CD14-positive monocyte (primary cell): ENCODE measurements at regions not wholly inside any gene's neighbourhood (a gene's known extent, or its start where the extent isn't known, plus 50 kb on each side); places are given as distances from the start of the nearest gene placed in this dataset.

ENCODE experiments used
- DNase-seq, 3 donors: peaks; one replicate each; pipeline ENCODE4 v3.0.0-alpha.2; 2011 to 2022
- H2AFZ ChIP-seq: 2 replicates; pipeline ENCODE4 v1.6.0; 2012; ENCODE audit warnings: mild to moderate bottlenecking, low read depth, low read length, inconsistent platforms; ENCODE audit not compliant: insufficient read depth, poor library complexity, severe bottlenecking
- H3K27ac ChIP-seq, 2 donors: 1 replicate in 1 of 2; 2 replicates in 1 of 2; pipeline ENCODE4 v1.5.1; 2012 to 2013; ENCODE audit warnings: low read length in 2 of 2, control low read depth in 1 of 2, inconsistent platforms in 1 of 2, low read depth in 1 of 2, mild to moderate bottlenecking in 1 of 2
- H3K27me3 ChIP-seq, 2 donors: one replicate each; pipeline versions ENCODE4 v1.6.0 to v1.6.1; 2011 to 2013; ENCODE audit warnings: low read length in 2 of 2; ENCODE audit not compliant: control insufficient read depth in 2 of 2, insufficient read depth in 2 of 2
- H3K36me3 ChIP-seq, 2 donors: replicated peaks in 1 of 2; 1 replicate in 1 of 2; 2 replicates in 1 of 2; pipeline versions ENCODE4 v1.5.1 to v1.6.1; 2012 to 2013; ENCODE audit warnings: low read length in 2 of 2, control low read depth in 1 of 2, inconsistent platforms in 1 of 2, mild to moderate bottlenecking in 1 of 2; ENCODE audit not compliant: insufficient read depth in 2 of 2, control insufficient read depth in 1 of 2
- H3K4me1 ChIP-seq, 2 donors: 1 replicate in 1 of 2; 2 replicates in 1 of 2; pipeline versions ENCODE4 v1.5.1 to v1.6.1; 2012 to 2013; ENCODE audit warnings: low read length in 2 of 2, control low read depth in 1 of 2, inconsistent platforms in 1 of 2, mild to moderate bottlenecking in 1 of 2, moderate library complexity in 1 of 2; ENCODE audit not compliant: insufficient read depth in 2 of 2, control insufficient read depth in 1 of 2
- H3K4me2 ChIP-seq: replicated peaks from 2 replicates; pipeline ENCODE3; 2012; ENCODE audit warnings: low read length, moderate library complexity, mild to moderate bottlenecking; ENCODE audit not compliant: poor library complexity, severe bottlenecking; ENCODE audit errors: extremely low read depth
- H3K4me3 ChIP-seq, 3 experiments: fragments of 200-600 bp in 1 of 3; sonication (generic) in 1 of 3; replicated peaks in 1 of 3; 1 replicate in 2 of 3; 2 replicates in 1 of 3; pipeline ENCODE4 v1.5.1; 2011 to 2013; ENCODE audit warnings: low read length in 3 of 3, mild to moderate bottlenecking in 3 of 3, control low read depth in 2 of 3, low read depth in 2 of 3, inconsistent platforms in 1 of 3, moderate library complexity in 1 of 3
- H3K79me2 ChIP-seq: 2 replicates; pipeline ENCODE4 v1.6.0; 2012; ENCODE audit warnings: mild to moderate bottlenecking, control low read depth, inconsistent platforms, low read length, moderate library complexity; ENCODE audit not compliant: insufficient read depth
- H3K9ac ChIP-seq: 2 replicates; pipeline ENCODE4 v1.6.0; 2017; ENCODE audit warnings: low read length, mild to moderate bottlenecking; ENCODE audit not compliant: insufficient read depth, poor library complexity, severe bottlenecking
- H3K9me3 ChIP-seq, 2 donors: replicated peaks in 1 of 2; 1 replicate in 1 of 2; 2 replicates in 1 of 2; pipeline versions ENCODE4 v1.5.1 to v1.6.1; 2012 to 2013; ENCODE audit warnings: low read length in 2 of 2, control low read depth in 1 of 2; ENCODE audit not compliant: control insufficient read depth in 1 of 2, insufficient read depth in 1 of 2
- H4K20me1 ChIP-seq: 2 replicates; pipeline ENCODE4 v1.6.0; 2012; ENCODE audit warnings: mild to moderate bottlenecking, low read length, control low read depth, moderate library complexity; ENCODE audit not compliant: insufficient read depth
- H3K27ac Mint-ChIP-seq, 7 donors: one replicate each; pipeline ENCODE4 v1.8.0; 2020; ENCODE audit warnings: mild to moderate bottlenecking in 7 of 7, mixed read lengths in 7 of 7, moderate library complexity in 6 of 7, inconsistent platforms in 2 of 7
- H3K27me3 Mint-ChIP-seq, 3 donors: one replicate each; pipeline ENCODE4 v1.8.0; 2021 to 2022; ENCODE audit warnings: low read depth in 3 of 3, mild to moderate bottlenecking in 3 of 3, mixed read lengths in 3 of 3, moderate library complexity in 3 of 3, inconsistent platforms in 1 of 3
- H3K36me3 Mint-ChIP-seq, 2 donors: one replicate each; pipeline ENCODE4 v1.8.0; 2020; ENCODE audit warnings: mixed read lengths in 2 of 2, inconsistent platforms in 1 of 2, mild to moderate bottlenecking in 1 of 2
- H3K4me1 Mint-ChIP-seq: one replicate; pipeline ENCODE4 v1.8.0; 2020; ENCODE audit warnings: mild to moderate bottlenecking, mixed read lengths
- H3K4me3 Mint-ChIP-seq, 2 donors: one replicate each; pipeline ENCODE4 v1.8.0; 2020; ENCODE audit warnings: mild to moderate bottlenecking in 2 of 2, mixed read lengths in 2 of 2, moderate library complexity in 1 of 2
- H3K9me3 Mint-ChIP-seq, 7 donors: one replicate each; pipeline ENCODE4 v1.8.0; 2020 to 2022; ENCODE audit warnings: mixed read lengths in 7 of 7, mild to moderate bottlenecking in 6 of 7, moderate library complexity in 6 of 7, inconsistent platforms in 2 of 7
- WGBS: methylation state at CpG from one replicate; pipeline ENCODE4 v1.1.5; 2013; ENCODE audit warnings: missing lambda C conversion rate; ENCODE audit not compliant: insufficient coverage; 5-methylcytosine and 5-hydroxymethylcytosine counted together
- intact Hi-C, 2 donors: fragments of 100-400 bp; cut with micrococcal nuclease; formaldehyde crosslinking; loops; one replicate each; pipeline versions ENCODE4 v1.15.0 to v1.15.1; 2023
- TF ChIP-seq, protein P1 (sequence below): fragments of 200-600 bp; IDR thresholded peaks from one replicate; pipeline ENCODE4 v1.8.0; 2022; ENCODE audit warnings: antibody characterized with exemption, mild to moderate bottlenecking

- Mint-ChIP-seq H3K9me3 (no peaks in the 10 kb centered on the region), H3K36me3 (no peaks in the 10 kb centered on the region), H3K4me3 (peak overlapping the region in 1 of 2 donors; percentile 36), H3K27me3 (peaks cover 8 to 15% (median 10%) of the 10 kb centered on the region in 3 donors), H3K4me1 (peaks cover 26% of the 10 kb centered on the region), H3K27ac (peak overlapping the region in 1 of 7 donors; percentile 1)
- Histone ChIP-seq H3K9me3 (no peaks in the 10 kb centered on the region), H3K4me1 (peaks cover 10 to 13% of the 10 kb centered on the region in 2 donors), H3K27ac (no peak overlapping the region), H3K4me2 (no peak overlapping the region), H4K20me1 (no peaks in the 10 kb centered on the region), H3K4me3 (no peak overlapping the region), H3K36me3 (no peaks in the 10 kb centered on the region), H3K9ac (no peak overlapping the region), H3K27me3 (peaks cover 11 to 15% of the 10 kb centered on the region in 2 donors), H2AFZ (no peak overlapping the region), H3K79me2 (no peaks in the 10 kb centered on the region)
- TF ChIP-seq, protein P1, sequence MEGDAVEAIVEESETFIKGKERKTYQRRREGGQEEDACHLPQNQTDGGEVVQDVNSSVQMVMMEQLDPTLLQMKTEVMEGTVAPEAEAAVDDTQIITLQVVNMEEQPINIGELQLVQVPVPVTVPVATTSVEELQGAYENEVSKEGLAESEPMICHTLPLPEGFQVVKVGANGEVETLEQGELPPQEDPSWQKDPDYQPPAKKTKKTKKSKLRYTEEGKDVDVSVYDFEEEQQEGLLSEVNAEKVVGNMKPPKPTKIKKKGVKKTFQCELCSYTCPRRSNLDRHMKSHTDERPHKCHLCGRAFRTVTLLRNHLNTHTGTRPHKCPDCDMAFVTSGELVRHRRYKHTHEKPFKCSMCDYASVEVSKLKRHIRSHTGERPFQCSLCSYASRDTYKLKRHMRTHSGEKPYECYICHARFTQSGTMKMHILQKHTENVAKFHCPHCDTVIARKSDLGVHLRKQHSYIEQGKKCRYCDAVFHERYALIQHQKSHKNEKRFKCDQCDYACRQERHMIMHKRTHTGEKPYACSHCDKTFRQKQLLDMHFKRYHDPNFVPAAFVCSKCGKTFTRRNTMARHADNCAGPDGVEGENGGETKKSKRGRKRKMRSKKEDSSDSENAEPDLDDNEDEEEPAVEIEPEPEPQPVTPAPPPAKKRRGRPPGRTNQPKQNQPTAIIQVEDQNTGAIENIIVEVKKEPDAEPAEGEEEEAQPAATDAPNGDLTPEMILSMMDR: no peak
- 38% methylated on average over 2 of the region's 3 CpGs for WGBS
- intact Hi-C loops: loop anchor here (5.0 to 10.0 kb wide), 5 partner anchors 136 to 296 kb away; no protein-coding TSS in a partner anchor
- DNase-seq: peak in 1 of 3 donors; percentile 8
These were observed 58.6 kb downstream of the OLIG1 start for GRCh38 chr21:33128538-33128937.

- Mint-ChIP-seq H3K36me3 (no peaks in the 10 kb centered on the region), H3K4me3 (no peak overlapping the region), H3K27ac (no peak overlapping the region), H3K4me1 (peaks cover 10% of the 10 kb centered on the region), H3K9me3 (no peaks in the 10 kb centered on the region), H3K27me3 (peaks cover 7 to 15% (median 12%) of the 10 kb centered on the region in 3 donors)
- TF ChIP-seq, protein P1: peak; percentile 42
- Histone ChIP-seq H2AFZ (no peak overlapping the region), H3K9ac (no peak overlapping the region), H3K9me3 (no peaks in the 10 kb centered on the region), H3K4me3 (no peak overlapping the region), H3K27ac (no peak overlapping the region), H3K4me2 (no peak overlapping the region), H3K4me1 (peaks cover 1 to 2% of the 10 kb centered on the region in 2 donors), H3K36me3 (no peaks in the 10 kb centered on the region), H4K20me1 (no peaks in the 10 kb centered on the region), H3K79me2 (no peaks in the 10 kb centered on the region), H3K27me3 (peaks cover 11 to 15% of the 10 kb centered on the region in 2 donors)
- intact Hi-C loops: no loop called here
- no CpG with 5 or more reads among the region's 3 CpGs for whole genome bisulfite sequencing
- no peak for DNase-seq
These were observed 62.1 kb downstream of the OLIG1 start for GRCh38 chr21:33132054-33132453.
